GM23338 (cell line): ENCODE measurements at regions not wholly inside any gene's neighbourhood (a gene's known extent, or its start where the extent isn't known, plus 50 kb on each side); places are given as distances from the start of the nearest gene placed in this dataset.

Experiments
- ATAC-seq: fragments of 200-7000 bp; cut with Tn5 transposase; 3 replicates; pipeline ENCODE4 v1.9.1; 2020
- DNase-seq: peaks from one replicate; pipeline ENCODE4 v3.0.0-alpha.2; 2015; ENCODE audit warnings: low spot score
- H2AFZ ChIP-seq: fragments of 200-600 bp; sonication (generic); 2 replicates; pipeline ENCODE4 v1.8.0; 2016; ENCODE audit warnings: antibody characterized with exemption, mild to moderate bottlenecking, moderate library complexity
- H3F3A ChIP-seq: fragments of 200-600 bp; sonication (generic); replicated peaks from 2 replicates; pipeline ENCODE4 v1.8.0; 2017; ENCODE audit warnings: antibody characterized with exemption, mixed run types, low read depth
- H3K27ac ChIP-seq: fragments of 200-600 bp; sonication (generic); 2 replicates; pipeline ENCODE4 v1.6.1; 2016; ENCODE audit warnings: low read depth
- H3K27me3 ChIP-seq: fragments of 200-600 bp; sonication (generic); 2 replicates; pipeline ENCODE4 v1.8.0; 2016; ENCODE audit warnings: mild to moderate bottlenecking, mixed run types, moderate library complexity; ENCODE audit not compliant: insufficient read depth
- H3K36me3 ChIP-seq: fragments of 200-600 bp; sonication (generic); 2 replicates; pipeline ENCODE4 v1.8.0; 2016; ENCODE audit warnings: mild to moderate bottlenecking; ENCODE audit not compliant: insufficient read depth
- H3K4me1 ChIP-seq: fragments of 200-600 bp; sonication (generic); 2 replicates; pipeline ENCODE4 v1.8.0; 2016; ENCODE audit warnings: mild to moderate bottlenecking, moderate library complexity; ENCODE audit not compliant: insufficient read depth
- H3K4me2 ChIP-seq: fragments of 200-600 bp; sonication (generic); 2 replicates; pipeline ENCODE4 v1.7.1; 2017; ENCODE audit warnings: mixed run types
- H3K4me3 ChIP-seq: fragments of 200-600 bp; sonication (generic); 2 replicates; pipeline ENCODE4 v1.6.1; 2016; ENCODE audit warnings: mixed run types
- H3K79me2 ChIP-seq: fragments of 200-600 bp; sonication (generic); replicated peaks from 2 replicates; pipeline ENCODE4 v1.8.0; 2017; ENCODE audit warnings: mild to moderate bottlenecking; ENCODE audit not compliant: insufficient read depth
- H3K9me2 ChIP-seq: fragments of 200-600 bp; sonication (generic); 2 replicates; pipeline ENCODE4 v1.8.0; 2017; ENCODE audit not compliant: insufficient read depth
- H4K20me1 ChIP-seq: fragments of 200-600 bp; sonication (generic); replicated peaks from 2 replicates; pipeline ENCODE4 v1.8.0; 2017; ENCODE audit warnings: mild to moderate bottlenecking; ENCODE audit not compliant: insufficient read depth
- H3K27ac Mint-ChIP-seq: 2 replicates; pipeline ENCODE4 v1.8.0; 2020; ENCODE audit warnings: inconsistent platforms, mild to moderate bottlenecking, moderate library complexity, mixed read lengths
- H3K27me3 Mint-ChIP-seq: 3 replicates; pipeline ENCODE4 v1.8.0; 2022; ENCODE audit warnings: low read depth, mild to moderate bottlenecking, moderate library complexity, mixed read lengths, inconsistent platforms; ENCODE audit not compliant: insufficient read depth, poor library complexity
- H3K36me3 Mint-ChIP-seq: 3 replicates; pipeline ENCODE4 v1.8.0; 2021; ENCODE audit warnings: low read depth, mild to moderate bottlenecking, inconsistent platforms, moderate library complexity, mixed read lengths
- H3K4me1 Mint-ChIP-seq: 3 replicates; pipeline ENCODE4 v1.8.0; 2020; ENCODE audit warnings: mild to moderate bottlenecking, inconsistent platforms, mixed read lengths
- H3K4me3 Mint-ChIP-seq: 3 replicates; pipeline ENCODE4 v1.8.0; 2021; ENCODE audit warnings: moderate library complexity, mild to moderate bottlenecking, inconsistent platforms, mixed read lengths
- H3K9me3 Mint-ChIP-seq: 3 replicates; pipeline ENCODE4 v1.8.0; 2020; ENCODE audit warnings: moderate library complexity, mild to moderate bottlenecking, inconsistent platforms, mixed read lengths
- CREB1 ChIP-seq: fragments of 250-450 bp; sonication (Bioruptor Pico); IDR thresholded peaks from 2 replicates; pipeline ENCODE4 v1.5.0; 2020; ENCODE audit warnings: low read depth, mild to moderate bottlenecking, moderate library complexity
- EZH2 ChIP-seq: fragments of 200-600 bp; sonication (generic); IDR thresholded peaks from one replicate; pipeline ENCODE4 v1.8.0; 2017; ENCODE audit warnings: antibody characterized with exemption, mild to moderate bottlenecking, low read depth; ENCODE audit not compliant: unreplicated experiment
- EZH2phosphoT487 ChIP-seq: fragments of 200-600 bp; sonication (generic); IDR thresholded peaks from one replicate; pipeline ENCODE4 v1.8.1; 2018; ENCODE audit warnings: antibody characterized with exemption; ENCODE audit not compliant: unreplicated experiment
- JUNB ChIP-seq: IDR thresholded peaks from one replicate; pipeline ENCODE4 v1.6.1; 2016; ENCODE audit warnings: antibody characterized with exemption; ENCODE audit not compliant: unreplicated experiment
- NANOG ChIP-seq: IDR thresholded peaks from 2 replicates; pipeline ENCODE4 v1.6.1; 2016; ENCODE audit warnings: antibody characterized with exemption, borderline replicate concordance
- POLR2AphosphoS5 ChIP-seq: IDR thresholded peaks from 2 replicates; pipeline ENCODE4 v1.6.1; 2016; ENCODE audit warnings: antibody characterized with exemption, low read depth
- STAT1 ChIP-seq: IDR thresholded peaks from one replicate; pipeline ENCODE4 v1.6.1; 2016; ENCODE audit warnings: antibody characterized with exemption; ENCODE audit not compliant: unreplicated experiment
- ZNF114 ChIP-seq: fragments of 250-450 bp; sonication (Bioruptor Pico); IDR thresholded peaks from 2 replicates; pipeline ENCODE4 v1.5.0; 2020; ENCODE audit warnings: mild to moderate bottlenecking, moderate library complexity
- ZNF331 ChIP-seq: fragments of 250-450 bp; sonication (Bioruptor Pico); IDR thresholded peaks from 2 replicates; pipeline ENCODE4 v1.5.0; 2020; ENCODE audit warnings: low read depth, mild to moderate bottlenecking, moderate library complexity
- TF ChIP-seq, protein P1 (sequence below): IDR thresholded peaks from one replicate; pipeline ENCODE4 v1.6.1; 2018; ENCODE audit warnings: antibody characterized with exemption; ENCODE audit not compliant: unreplicated experiment
- TF ChIP-seq, protein P2 (sequence below): fragments of 250-450 bp; sonication (Bioruptor Pico); IDR thresholded peaks from 2 replicates; pipeline ENCODE4 v1.5.0; 2020; ENCODE audit warnings: mild to moderate bottlenecking, moderate library complexity
- TF ChIP-seq, protein P3 (sequence below): IDR thresholded peaks from 2 replicates; pipeline ENCODE4 v1.6.1; 2016; ENCODE audit warnings: antibody characterized with exemption
- TF ChIP-seq, protein P4 (sequence below), 2 experiments: fragments of 200-600 bp in 1 of 2; sonication (generic) in 1 of 2; conservative IDR thresholded peaks; 2 replicates each; pipeline versions ENCODE4 v1.5.1 to v1.6.1; 2016 to 2017; ENCODE audit warnings: antibody characterized with exemption in 2 of 2, low read depth in 2 of 2, mild to moderate bottlenecking in 2 of 2, moderate library complexity in 1 of 2

GRCh38 chr11:12600829-12601228 is 73.4 kb upstream of the TEAD1 start:
- H3K79me2 ChIP-seq: no peaks in the 10 kb centered on the region
- H3K27me3 Mint-ChIP-seq: no peaks in the 10 kb centered on the region
- H3K27ac Mint-ChIP-seq: no peak overlapping the region
- peak overlapping the region; percentile 15; the same call in 1 of the 2 replicates for H2AFZ ChIP-seq
- H3K4me1 ChIP-seq: peaks cover 2% of the 10 kb centered on the region; the same call in 1 of the 2 replicates
- H3K4me2 ChIP-seq: no peak overlapping the region
- H3F3A ChIP-seq: no peaks in the 10 kb centered on the region
- H3K36me3 ChIP-seq: no peaks in the 10 kb centered on the region
- H3K4me3 Mint-ChIP-seq: no peak overlapping the region
- no peak overlapping the region for H3K27ac ChIP-seq
- no peak for TF ChIP-seq STAT1
- no peak for TF ChIP-seq ZNF114
- no peak for TF ChIP-seq POLR2AphosphoS5
- TF ChIP-seq, protein P1, sequence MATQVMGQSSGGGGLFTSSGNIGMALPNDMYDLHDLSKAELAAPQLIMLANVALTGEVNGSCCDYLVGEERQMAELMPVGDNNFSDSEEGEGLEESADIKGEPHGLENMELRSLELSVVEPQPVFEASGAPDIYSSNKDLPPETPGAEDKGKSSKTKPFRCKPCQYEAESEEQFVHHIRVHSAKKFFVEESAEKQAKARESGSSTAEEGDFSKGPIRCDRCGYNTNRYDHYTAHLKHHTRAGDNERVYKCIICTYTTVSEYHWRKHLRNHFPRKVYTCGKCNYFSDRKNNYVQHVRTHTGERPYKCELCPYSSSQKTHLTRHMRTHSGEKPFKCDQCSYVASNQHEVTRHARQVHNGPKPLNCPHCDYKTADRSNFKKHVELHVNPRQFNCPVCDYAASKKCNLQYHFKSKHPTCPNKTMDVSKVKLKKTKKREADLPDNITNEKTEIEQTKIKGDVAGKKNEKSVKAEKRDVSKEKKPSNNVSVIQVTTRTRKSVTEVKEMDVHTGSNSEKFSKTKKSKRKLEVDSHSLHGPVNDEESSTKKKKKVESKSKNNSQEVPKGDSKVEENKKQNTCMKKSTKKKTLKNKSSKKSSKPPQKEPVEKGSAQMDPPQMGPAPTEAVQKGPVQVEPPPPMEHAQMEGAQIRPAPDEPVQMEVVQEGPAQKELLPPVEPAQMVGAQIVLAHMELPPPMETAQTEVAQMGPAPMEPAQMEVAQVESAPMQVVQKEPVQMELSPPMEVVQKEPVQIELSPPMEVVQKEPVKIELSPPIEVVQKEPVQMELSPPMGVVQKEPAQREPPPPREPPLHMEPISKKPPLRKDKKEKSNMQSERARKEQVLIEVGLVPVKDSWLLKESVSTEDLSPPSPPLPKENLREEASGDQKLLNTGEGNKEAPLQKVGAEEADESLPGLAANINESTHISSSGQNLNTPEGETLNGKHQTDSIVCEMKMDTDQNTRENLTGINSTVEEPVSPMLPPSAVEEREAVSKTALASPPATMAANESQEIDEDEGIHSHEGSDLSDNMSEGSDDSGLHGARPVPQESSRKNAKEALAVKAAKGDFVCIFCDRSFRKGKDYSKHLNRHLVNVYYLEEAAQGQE: no peak
- TF ChIP-seq, protein P2, sequence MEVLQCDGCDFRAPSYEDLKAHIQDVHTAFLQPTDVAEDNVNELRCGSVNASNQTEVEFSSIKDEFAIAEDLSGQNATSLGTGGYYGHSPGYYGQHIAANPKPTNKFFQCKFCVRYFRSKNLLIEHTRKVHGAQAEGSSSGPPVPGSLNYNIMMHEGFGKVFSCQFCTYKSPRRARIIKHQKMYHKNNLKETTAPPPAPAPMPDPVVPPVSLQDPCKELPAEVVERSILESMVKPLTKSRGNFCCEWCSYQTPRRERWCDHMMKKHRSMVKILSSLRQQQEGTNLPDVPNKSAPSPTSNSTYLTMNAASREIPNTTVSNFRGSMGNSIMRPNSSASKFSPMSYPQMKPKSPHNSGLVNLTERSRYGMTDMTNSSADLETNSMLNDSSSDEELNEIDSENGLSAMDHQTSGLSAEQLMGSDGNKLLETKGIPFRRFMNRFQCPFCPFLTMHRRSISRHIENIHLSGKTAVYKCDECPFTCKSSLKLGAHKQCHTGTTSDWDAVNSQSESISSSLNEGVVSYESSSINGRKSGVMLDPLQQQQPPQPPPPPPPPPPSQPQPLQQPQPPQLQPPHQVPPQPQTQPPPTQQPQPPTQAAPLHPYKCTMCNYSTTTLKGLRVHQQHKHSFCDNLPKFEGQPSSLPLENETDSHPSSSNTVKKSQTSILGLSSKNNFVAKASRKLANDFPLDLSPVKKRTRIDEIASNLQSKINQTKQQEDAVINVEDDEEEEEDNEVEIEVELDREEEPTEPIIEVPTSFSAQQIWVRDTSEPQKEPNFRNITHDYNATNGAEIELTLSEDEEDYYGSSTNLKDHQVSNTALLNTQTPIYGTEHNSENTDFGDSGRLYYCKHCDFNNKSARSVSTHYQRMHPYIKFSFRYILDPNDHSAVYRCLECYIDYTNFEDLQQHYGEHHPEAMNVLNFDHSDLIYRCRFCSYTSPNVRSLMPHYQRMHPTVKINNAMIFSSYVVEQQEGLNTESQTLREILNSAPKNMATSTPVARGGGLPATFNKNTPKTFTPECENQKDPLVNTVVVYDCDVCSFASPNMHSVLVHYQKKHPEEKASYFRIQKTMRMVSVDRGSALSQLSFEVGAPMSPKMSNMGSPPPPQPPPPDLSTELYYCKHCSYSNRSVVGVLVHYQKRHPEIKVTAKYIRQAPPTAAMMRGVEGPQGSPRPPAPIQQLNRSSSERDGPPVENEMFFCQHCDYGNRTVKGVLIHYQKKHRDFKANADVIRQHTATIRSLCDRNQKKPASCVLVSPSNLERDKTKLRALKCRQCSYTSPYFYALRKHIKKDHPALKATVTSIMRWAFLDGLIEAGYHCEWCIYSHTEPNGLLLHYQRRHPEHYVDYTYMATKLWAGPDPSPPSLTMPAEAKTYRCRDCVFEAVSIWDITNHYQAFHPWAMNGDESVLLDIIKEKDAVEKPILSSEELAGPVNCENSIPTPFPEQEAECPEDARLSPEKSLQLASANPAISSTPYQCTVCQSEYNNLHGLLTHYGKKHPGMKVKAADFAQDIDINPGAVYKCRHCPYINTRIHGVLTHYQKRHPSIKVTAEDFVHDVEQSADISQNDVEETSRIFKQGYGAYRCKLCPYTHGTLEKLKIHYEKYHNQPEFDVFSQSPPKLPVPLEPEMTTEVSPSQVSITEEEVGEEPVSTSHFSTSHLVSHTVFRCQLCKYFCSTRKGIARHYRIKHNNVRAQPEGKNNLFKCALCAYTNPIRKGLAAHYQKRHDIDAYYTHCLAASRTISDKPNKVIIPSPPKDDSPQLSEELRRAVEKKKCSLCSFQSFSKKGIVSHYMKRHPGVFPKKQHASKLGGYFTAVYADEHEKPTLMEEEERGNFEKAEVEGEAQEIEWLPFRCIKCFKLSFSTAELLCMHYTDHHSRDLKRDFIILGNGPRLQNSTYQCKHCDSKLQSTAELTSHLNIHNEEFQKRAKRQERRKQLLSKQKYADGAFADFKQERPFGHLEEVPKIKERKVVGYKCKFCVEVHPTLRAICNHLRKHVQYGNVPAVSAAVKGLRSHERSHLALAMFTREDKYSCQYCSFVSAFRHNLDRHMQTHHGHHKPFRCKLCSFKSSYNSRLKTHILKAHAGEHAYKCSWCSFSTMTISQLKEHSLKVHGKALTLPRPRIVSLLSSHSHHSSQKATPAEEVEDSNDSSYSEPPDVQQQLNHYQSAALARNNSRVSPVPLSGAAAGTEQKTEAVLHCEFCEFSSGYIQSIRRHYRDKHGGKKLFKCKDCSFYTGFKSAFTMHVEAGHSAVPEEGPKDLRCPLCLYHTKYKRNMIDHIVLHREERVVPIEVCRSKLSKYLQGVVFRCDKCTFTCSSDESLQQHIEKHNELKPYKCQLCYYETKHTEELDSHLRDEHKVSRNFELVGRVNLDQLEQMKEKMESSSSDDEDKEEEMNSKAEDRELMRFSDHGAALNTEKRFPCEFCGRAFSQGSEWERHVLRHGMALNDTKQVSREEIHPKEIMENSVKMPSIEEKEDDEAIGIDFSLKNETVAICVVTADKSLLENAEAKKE (CRISPR knock-in tag): no peak
- TF ChIP-seq NANOG: no peak
- no peak for TF ChIP-seq JUNB
- no peak for TF ChIP-seq CREB1 (CRISPR knock-in tag)
- TF ChIP-seq ZNF331 (CRISPR knock-in tag): no peak
- TF ChIP-seq, protein P3, sequence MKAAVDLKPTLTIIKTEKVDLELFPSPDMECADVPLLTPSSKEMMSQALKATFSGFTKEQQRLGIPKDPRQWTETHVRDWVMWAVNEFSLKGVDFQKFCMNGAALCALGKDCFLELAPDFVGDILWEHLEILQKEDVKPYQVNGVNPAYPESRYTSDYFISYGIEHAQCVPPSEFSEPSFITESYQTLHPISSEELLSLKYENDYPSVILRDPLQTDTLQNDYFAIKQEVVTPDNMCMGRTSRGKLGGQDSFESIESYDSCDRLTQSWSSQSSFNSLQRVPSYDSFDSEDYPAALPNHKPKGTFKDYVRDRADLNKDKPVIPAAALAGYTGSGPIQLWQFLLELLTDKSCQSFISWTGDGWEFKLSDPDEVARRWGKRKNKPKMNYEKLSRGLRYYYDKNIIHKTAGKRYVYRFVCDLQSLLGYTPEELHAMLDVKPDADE: no peak
- TF ChIP-seq EZH2: no peak
- no peak for TF ChIP-seq EZH2phosphoT487
- TF ChIP-seq, protein P4, sequence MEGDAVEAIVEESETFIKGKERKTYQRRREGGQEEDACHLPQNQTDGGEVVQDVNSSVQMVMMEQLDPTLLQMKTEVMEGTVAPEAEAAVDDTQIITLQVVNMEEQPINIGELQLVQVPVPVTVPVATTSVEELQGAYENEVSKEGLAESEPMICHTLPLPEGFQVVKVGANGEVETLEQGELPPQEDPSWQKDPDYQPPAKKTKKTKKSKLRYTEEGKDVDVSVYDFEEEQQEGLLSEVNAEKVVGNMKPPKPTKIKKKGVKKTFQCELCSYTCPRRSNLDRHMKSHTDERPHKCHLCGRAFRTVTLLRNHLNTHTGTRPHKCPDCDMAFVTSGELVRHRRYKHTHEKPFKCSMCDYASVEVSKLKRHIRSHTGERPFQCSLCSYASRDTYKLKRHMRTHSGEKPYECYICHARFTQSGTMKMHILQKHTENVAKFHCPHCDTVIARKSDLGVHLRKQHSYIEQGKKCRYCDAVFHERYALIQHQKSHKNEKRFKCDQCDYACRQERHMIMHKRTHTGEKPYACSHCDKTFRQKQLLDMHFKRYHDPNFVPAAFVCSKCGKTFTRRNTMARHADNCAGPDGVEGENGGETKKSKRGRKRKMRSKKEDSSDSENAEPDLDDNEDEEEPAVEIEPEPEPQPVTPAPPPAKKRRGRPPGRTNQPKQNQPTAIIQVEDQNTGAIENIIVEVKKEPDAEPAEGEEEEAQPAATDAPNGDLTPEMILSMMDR (conservative IDR thresholded peaks at IDR 0.05; ENCODE audit: low read depth in 2 of 2): no peak
- H4K20me1 ChIP-seq: no peaks in the 10 kb centered on the region
- peaks cover 8% of the 10 kb centered on the region; the same call in 1 of the 2 replicates for H3K9me2 ChIP-seq
- H3K4me1 Mint-ChIP-seq: peaks cover 6% of the 10 kb centered on the region; the same call in 2 of the 3 replicates
- no peaks in the 10 kb centered on the region for H3K27me3 ChIP-seq
- H3K36me3 Mint-ChIP-seq: no peaks in the 10 kb centered on the region
- H3K9me3 Mint-ChIP-seq: peaks cover 2% of the 10 kb centered on the region; the same call in 1 of the 3 replicates
- DNase-seq (no peak), ATAC-seq (no peak)
- H3K4me3 ChIP-seq: no peak overlapping the region
